Gastrocnemius medialis (tissue), 4 donors: ENCODE measurements at regions not wholly inside any gene's neighbourhood (a gene's known extent, or its start where the extent isn't known, plus 50 kb on each side); places are given as distances from the start of the nearest gene placed in this dataset.

ENCODE experiments used
- ATAC-seq, 2 donors: fragments of 150-250 bp; one replicate each; pipeline ENCODE4 v1.9.1; 2016
- DNase-seq, 2 donors: peaks; one replicate each; pipeline ENCODE4 v3.0.0-alpha.2; 2019
- H3K27ac ChIP-seq, 4 donors: fragments of 200-600 bp; sonication (generic); 1 replicate in 1 of 4; 2 replicates in 3 of 4; pipeline ENCODE4 v1.5.1; 2016 to 2018; ENCODE audit warnings: mild to moderate bottlenecking in 2 of 4, moderate library complexity in 1 of 4
- H3K27me3 ChIP-seq, 3 donors: fragments of 200-600 bp; sonication (generic) in 2 of 3; 1 replicate in 1 of 3; 2 replicates in 2 of 3; pipeline versions ENCODE4 v1.5.1 to v1.6.0; 2016 to 2019; ENCODE audit warnings: mild to moderate bottlenecking in 1 of 3, moderate library complexity in 1 of 3
- H3K36me3 ChIP-seq, 2 donors: fragments of 200-600 bp; sonication (generic) in 1 of 2; one replicate each; pipeline ENCODE4 v1.5.1; 2017 to 2018
- H3K4me1 ChIP-seq, 2 donors: fragments of 200-600 bp; sonication (generic) in 1 of 2; one replicate each; pipeline ENCODE4 v1.5.1; 2016 to 2017; ENCODE audit warnings: mild to moderate bottlenecking in 2 of 2
- H3K4me3 ChIP-seq, 4 donors: fragments of 200-600 bp; sonication (generic) in 3 of 4; 1 replicate in 1 of 4; 2 replicates in 3 of 4; pipeline ENCODE4 v1.5.1; 2016 to 2019; ENCODE audit warnings: mild to moderate bottlenecking in 2 of 4
- H3K9me3 ChIP-seq, 3 donors: fragments of 200-600 bp; sonication (generic) in 2 of 3; 1 replicate in 1 of 3; 2 replicates in 2 of 3; pipeline ENCODE4 v1.5.1; 2016 to 2019
- POLR2A ChIP-seq, 2 donors: fragments of 450-650 bp; IDR thresholded peaks; one replicate each; pipeline ENCODE4 v1.6.1; 2017; ENCODE audit warnings: antibody characterized with exemption in 2 of 2, mild to moderate bottlenecking in 2 of 2, moderate library complexity in 2 of 2
- in situ Hi-C, 4 donors: fragments of 200-750 bp; cut with MboI; loops; one replicate each; pipeline versions ENCODE4 v1.15.0 to v1.8.0; 2017; ENCODE audit warnings: low sequenced_read_pairs in 4 of 4
- intact Hi-C: fragments of 100-400 bp; cut with DNase I; formaldehyde crosslinking; loops from one replicate; pipeline ENCODE4 v1.15.1; 2023; ENCODE audit warnings: low total_unique reads
- TF ChIP-seq, protein P1 (sequence below), 5 experiments: fragments of 450-650 bp in 3 of 5; fragments of 200-600 bp in 2 of 5; sonication (generic) in 2 of 5; IDR thresholded peaks in 4 of 5; conservative IDR thresholded peaks in 1 of 5; 1 replicate in 4 of 5; 2 replicates in 1 of 5; pipeline ENCODE4 v1.5.1; 2016 to 2019; ENCODE audit warnings: antibody characterized with exemption in 5 of 5, mild to moderate bottlenecking in 3 of 5, moderate library complexity in 3 of 5

DNA sequence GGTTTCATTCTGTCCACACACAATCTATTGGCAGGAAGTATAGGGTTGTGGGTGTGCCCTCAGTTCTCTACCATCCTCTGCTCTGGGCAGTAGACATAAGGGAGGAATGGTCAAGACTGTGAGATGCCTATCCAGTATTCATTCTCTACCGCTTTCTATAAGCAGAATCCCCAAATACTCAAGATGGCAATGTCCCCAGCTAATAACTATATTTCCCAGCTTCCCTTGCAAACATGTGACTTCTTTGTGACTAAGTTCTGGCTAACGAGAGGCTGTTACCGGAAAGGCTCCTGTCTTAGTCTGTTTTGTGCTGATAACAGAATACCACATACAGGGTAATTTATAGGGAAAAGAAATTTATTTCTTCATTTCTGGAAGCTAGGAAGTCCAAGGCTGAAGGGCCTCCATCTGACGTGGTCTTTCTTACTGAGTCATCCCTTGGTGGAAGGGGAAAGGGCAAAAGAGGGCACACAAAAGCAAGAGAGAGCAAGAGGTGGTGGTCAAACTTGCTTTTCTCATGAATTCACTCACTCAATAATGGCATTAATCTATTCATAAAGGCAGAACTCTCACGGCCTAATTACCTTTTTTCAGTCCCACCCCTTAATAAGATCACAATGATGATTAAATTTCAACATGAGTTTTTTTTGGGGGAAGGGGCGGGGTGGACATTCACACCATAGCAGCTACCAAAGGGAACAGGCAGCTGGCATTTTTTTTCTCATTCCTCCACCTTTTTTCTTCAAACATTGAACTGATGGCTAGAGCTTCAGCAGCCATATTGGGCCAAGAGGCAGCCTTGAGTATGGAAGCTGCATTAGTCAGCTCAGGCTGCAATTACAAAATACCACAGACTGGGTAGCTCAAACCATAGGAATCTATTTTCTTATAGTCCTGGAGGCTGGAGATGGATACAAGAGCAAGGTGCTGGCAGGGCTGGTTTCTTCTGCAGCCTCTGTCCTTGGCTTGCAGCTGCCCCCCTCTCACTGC is 109.7 kb upstream of the OR9Q1 start:
- H3K9me3 ChIP-seq = no peaks in the 10 kb centered on the region
- TF ChIP-seq, protein P1, sequence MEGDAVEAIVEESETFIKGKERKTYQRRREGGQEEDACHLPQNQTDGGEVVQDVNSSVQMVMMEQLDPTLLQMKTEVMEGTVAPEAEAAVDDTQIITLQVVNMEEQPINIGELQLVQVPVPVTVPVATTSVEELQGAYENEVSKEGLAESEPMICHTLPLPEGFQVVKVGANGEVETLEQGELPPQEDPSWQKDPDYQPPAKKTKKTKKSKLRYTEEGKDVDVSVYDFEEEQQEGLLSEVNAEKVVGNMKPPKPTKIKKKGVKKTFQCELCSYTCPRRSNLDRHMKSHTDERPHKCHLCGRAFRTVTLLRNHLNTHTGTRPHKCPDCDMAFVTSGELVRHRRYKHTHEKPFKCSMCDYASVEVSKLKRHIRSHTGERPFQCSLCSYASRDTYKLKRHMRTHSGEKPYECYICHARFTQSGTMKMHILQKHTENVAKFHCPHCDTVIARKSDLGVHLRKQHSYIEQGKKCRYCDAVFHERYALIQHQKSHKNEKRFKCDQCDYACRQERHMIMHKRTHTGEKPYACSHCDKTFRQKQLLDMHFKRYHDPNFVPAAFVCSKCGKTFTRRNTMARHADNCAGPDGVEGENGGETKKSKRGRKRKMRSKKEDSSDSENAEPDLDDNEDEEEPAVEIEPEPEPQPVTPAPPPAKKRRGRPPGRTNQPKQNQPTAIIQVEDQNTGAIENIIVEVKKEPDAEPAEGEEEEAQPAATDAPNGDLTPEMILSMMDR (IDR thresholded peaks at IDR 0.05 in 4 of 5, conservative IDR thresholded peaks at IDR 0.05 in 1 of 5) = no peak
- no peak for TF ChIP-seq POLR2A (IDR thresholded peaks at IDR 0.05)
- no peak overlapping the region for H3K27ac ChIP-seq
- no peaks in the 10 kb centered on the region for H3K36me3 ChIP-seq
- in situ Hi-C loops = no loop called here
- no peaks in the 10 kb centered on the region for H3K4me1 ChIP-seq
- no peaks in the 10 kb centered on the region for H3K27me3 ChIP-seq
- DNase-seq = no peak
- ATAC-seq = no peak
- intact Hi-C loops = no loop called here
- no peak overlapping the region for H3K4me3 ChIP-seq

DNA sequence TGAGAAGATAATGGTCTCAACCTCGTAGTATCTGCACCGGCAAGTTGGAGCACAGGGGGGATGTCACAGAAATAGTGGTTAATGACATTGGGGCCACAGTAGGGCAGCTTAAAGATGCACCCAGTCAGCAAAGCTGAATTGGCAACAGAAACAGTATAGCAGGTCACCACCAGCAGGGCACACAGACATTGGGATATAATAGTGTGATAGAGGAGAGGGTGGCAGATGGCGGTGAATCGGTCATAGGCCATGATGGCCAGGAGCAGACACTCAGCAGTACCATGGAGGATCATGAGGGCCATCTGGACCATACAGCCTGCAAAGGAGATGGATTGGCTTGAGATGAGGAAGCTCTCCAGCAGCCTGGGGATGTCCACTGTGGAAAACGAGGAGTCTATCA is 106.0 kb upstream of the OR9Q1 start:
- Histone ChIP-seq H3K9me3 (no peaks in the 10 kb centered on the region), H3K27me3 (no peaks in the 10 kb centered on the region), H3K4me3 (no peak overlapping the region), H3K27ac (no peak overlapping the region), H3K4me1 (no peaks in the 10 kb centered on the region), H3K36me3 (no peaks in the 10 kb centered on the region)
- ATAC-seq = no peak
- no peak for DNase-seq
- TF ChIP-seq, protein P1 (IDR thresholded peaks at IDR 0.05 in 4 of 5, conservative IDR thresholded peaks at IDR 0.05 in 1 of 5) = no peak
- no peak for TF ChIP-seq POLR2A (IDR thresholded peaks at IDR 0.05)
- intact Hi-C loops (no loop called here), in situ Hi-C loops (no loop called here)

DNA sequence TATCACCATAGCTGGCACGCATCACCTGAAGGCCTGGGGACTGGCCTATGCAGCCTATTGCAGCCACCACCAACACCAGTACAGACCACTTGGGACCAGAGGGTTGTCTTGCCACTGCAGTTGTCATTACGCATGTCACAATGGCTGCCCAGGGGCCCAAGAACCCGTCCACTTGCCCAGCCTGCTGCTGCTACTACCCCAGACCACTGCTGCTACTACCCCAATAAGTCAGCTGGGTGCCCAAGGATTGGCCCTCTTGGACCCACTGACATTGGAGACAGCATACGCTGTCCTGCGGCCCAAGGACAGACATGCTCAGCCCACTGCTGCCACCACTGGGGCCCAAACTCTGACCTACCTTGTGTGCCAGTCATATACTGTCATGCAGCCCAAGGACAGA is 102.7 kb upstream of the OR9Q1 start:
- no peaks in the 10 kb centered on the region for H3K4me1 ChIP-seq
- no peak overlapping the region for H3K27ac ChIP-seq
- H3K4me3 ChIP-seq = no peak overlapping the region
- TF ChIP-seq POLR2A (IDR thresholded peaks at IDR 0.05) = no peak
- TF ChIP-seq, protein P1 (IDR thresholded peaks at IDR 0.05 in 4 of 5, conservative IDR thresholded peaks at IDR 0.05 in 1 of 5) = no peak
- no peaks in the 10 kb centered on the region for H3K27me3 ChIP-seq
- ATAC-seq (no peak), DNase-seq (no peak)
- no peaks in the 10 kb centered on the region for H3K36me3 ChIP-seq
- no peaks in the 10 kb centered on the region for H3K9me3 ChIP-seq
- in situ Hi-C loops = no loop called here
- intact Hi-C loops = no loop called here

DNA sequence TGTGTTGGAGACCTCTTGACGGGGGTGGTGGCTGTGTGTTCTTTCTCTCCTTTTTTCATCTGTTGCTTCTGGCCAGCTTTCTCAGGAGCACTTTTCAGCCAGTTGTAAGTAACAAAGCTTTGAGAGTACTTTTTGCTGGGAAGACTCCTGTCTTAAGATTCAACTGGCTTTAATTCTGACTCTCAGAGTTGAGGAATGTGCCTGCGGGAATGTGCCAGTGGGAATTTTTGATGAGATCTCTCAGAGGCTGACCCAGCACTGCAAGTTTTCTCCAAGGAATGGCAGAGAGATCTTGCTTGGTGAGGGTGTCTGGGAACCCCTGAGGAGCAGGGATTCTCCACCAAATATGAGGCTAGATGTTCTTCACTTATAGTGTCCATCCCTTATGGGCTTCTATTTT is 91.6 kb upstream of the OR9Q1 start:
- intact Hi-C loops = no loop called here
- DNase-seq = no peak
- no peak overlapping the region for H3K27ac ChIP-seq

More for the DNA sequence above, 91.6 kb upstream of the OR9Q1 start:
- no peak for TF ChIP-seq POLR2A (IDR thresholded peaks at IDR 0.05)
- TF ChIP-seq, protein P1 (IDR thresholded peaks at IDR 0.05 in 4 of 5, conservative IDR thresholded peaks at IDR 0.05 in 1 of 5) = no peak
- no peaks in the 10 kb centered on the region for H3K36me3 ChIP-seq
- no peaks in the 10 kb centered on the region for H3K9me3 ChIP-seq
- no peaks in the 10 kb centered on the region for H3K27me3 ChIP-seq
- ATAC-seq = no peak
- no peak overlapping the region for H3K4me3 ChIP-seq
- in situ Hi-C loops = no loop called here
- H3K4me1 ChIP-seq = no peaks in the 10 kb centered on the region
